OCI-LY1 (cell line): ENCODE measurements at regions not wholly inside any gene's neighbourhood (a gene's known extent, or its start where the extent isn't known, plus 50 kb on each side); places are given as distances from the start of the nearest gene placed in this dataset.
"Not testable (repeated sequence)": the region's sequence is repeated elsewhere in the genome, so short reads cannot be mapped to it uniquely, and the experiment has no call there.

Experiments
- H2AFZ ChIP-seq: fragments of 200-600 bp; sonication (generic), shearing (Covaris generic); 2 replicates; pipeline ENCODE4 v1.6.0; 2014; ENCODE audit warnings: antibody characterized with exemption, mild to moderate bottlenecking, low read length
- H3F3A ChIP-seq: fragments of 200-600 bp; sonication (generic), shearing (Covaris generic); 2 replicates; pipeline ENCODE4 v1.6.0; 2014; ENCODE audit warnings: mild to moderate bottlenecking, antibody characterized with exemption, low read length, moderate library complexity; ENCODE audit not compliant: insufficient read depth
- H3K27ac ChIP-seq: fragments of 200-600 bp; sonication (generic); 2 replicates; pipeline ENCODE4 v1.5.1; 2014; ENCODE audit warnings: low read length, mixed run types, mild to moderate bottlenecking, low read depth; ENCODE audit not compliant: poor library complexity, severe bottlenecking
- H3K27me3 ChIP-seq: fragments of 200-600 bp; sonication (generic); 2 replicates; pipeline ENCODE4 v1.6.0; 2014; ENCODE audit warnings: antibody characterized with exemption, mild to moderate bottlenecking, low read length, moderate library complexity; ENCODE audit not compliant: insufficient read depth
- H3K36me3 ChIP-seq: fragments of 200-600 bp; sonication (generic); 2 replicates; pipeline ENCODE4 v1.6.1; 2014; ENCODE audit warnings: mild to moderate bottlenecking, antibody characterized with exemption, low read length, moderate library complexity, mixed read lengths; ENCODE audit not compliant: insufficient read depth
- H3K4me1 ChIP-seq: fragments of 200-600 bp; sonication (generic); 2 replicates; pipeline ENCODE4 v1.5.1; 2014; ENCODE audit warnings: mild to moderate bottlenecking, low read length, moderate library complexity; ENCODE audit not compliant: insufficient read depth, severe bottlenecking
- H3K4me2 ChIP-seq: fragments of 200-600 bp; sonication (generic), shearing (Covaris generic); 2 replicates; pipeline ENCODE4 v1.6.1; 2014; ENCODE audit warnings: low read length
- H3K4me3 ChIP-seq: fragments of 200-600 bp; sonication (generic); 2 replicates; pipeline ENCODE4 v1.5.1; 2014; ENCODE audit warnings: low read length, low read depth, mild to moderate bottlenecking, mixed read lengths; ENCODE audit not compliant: poor library complexity, severe bottlenecking
- H3K79me2 ChIP-seq: fragments of 200-600 bp; shearing (Covaris generic); 2 replicates; pipeline ENCODE4 v1.6.1; 2016; ENCODE audit warnings: mixed run types, low read length, mixed read lengths; ENCODE audit not compliant: insufficient read depth
- H3K9ac ChIP-seq: fragments of 200-600 bp; sonication (generic), shearing (Covaris generic); 2 replicates; pipeline ENCODE4 v1.6.1; 2014; ENCODE audit warnings: mild to moderate bottlenecking, low read length, mixed read lengths
- H3K9me2 ChIP-seq: fragments of 200-600 bp; sonication (generic), shearing (Covaris generic); 2 replicates; pipeline ENCODE4 v1.6.1; 2014; ENCODE audit warnings: low read depth, mild to moderate bottlenecking, low read length, mixed read lengths
- H3K9me3 ChIP-seq: fragments of 200-600 bp; shearing (Covaris generic); 2 replicates; pipeline ENCODE4 v1.6.1; 2014; ENCODE audit warnings: low read length, mixed read lengths
- H4K20me1 ChIP-seq: fragments of 200-600 bp; sonication (generic), shearing (Covaris generic); 2 replicates; pipeline ENCODE4 v1.6.0; 2016; ENCODE audit warnings: mild to moderate bottlenecking, low read length; ENCODE audit not compliant: insufficient read depth
- CTCF ChIP-seq: fragments of 200-600 bp; sonication (generic), shearing (Covaris generic); IDR thresholded peaks from 2 replicates; pipeline ENCODE4 v1.5.1; 2017; ENCODE audit warnings: mild to moderate bottlenecking, antibody characterized with exemption, low read length, moderate library complexity, mixed read lengths
- EZH2 ChIP-seq: fragments of 200-600 bp; sonication (generic), shearing (Covaris generic); IDR thresholded peaks from 2 replicates; pipeline ENCODE4 v1.8.0; 2017; ENCODE audit warnings: borderline replicate concordance, mixed run types, mild to moderate bottlenecking, antibody characterized with exemption, low read length, moderate library complexity, mixed read lengths

- H3K27me3 ChIP-seq, result no peaks in the 10 kb centered on the region
- no peak overlapping the region for H3K4me3 ChIP-seq
- no peaks in the 10 kb centered on the region for H3K4me1 ChIP-seq
- no peaks in the 10 kb centered on the region for H3K9me3 ChIP-seq
- H3K9me2 ChIP-seq, result no peaks in the 10 kb centered on the region
- no peak overlapping the region for H3K9ac ChIP-seq
- no peaks in the 10 kb centered on the region for H3K36me3 ChIP-seq
- no peak overlapping the region for H3K27ac ChIP-seq
- no peak overlapping the region for H3K4me2 ChIP-seq
- H3F3A ChIP-seq, result no peaks in the 10 kb centered on the region
- no peak overlapping the region for H2AFZ ChIP-seq
- TF ChIP-seq EZH2, result no peak
- no peak for TF ChIP-seq CTCF
- no peaks in the 10 kb centered on the region for H3K79me2 ChIP-seq
- no peaks in the 10 kb centered on the region for H4K20me1 ChIP-seq
Measured at GRCh38 chr3:87654184-87654583, 377.8 kb upstream of the POU1F1 start.

GRCh38 chr3:87653138-87653537 lies 376.8 kb upstream of the POU1F1 start:
- H3K79me2 ChIP-seq, H3K4me2 ChIP-seq, H4K20me1 ChIP-seq, H3K27ac ChIP-seq, H3K27me3 ChIP-seq, H3K9me2 ChIP-seq, H3K36me3 ChIP-seq, H3F3A ChIP-seq, H3K4me1 ChIP-seq, H3K9ac ChIP-seq, H3K9me3 ChIP-seq, H2AFZ ChIP-seq, H3K4me3 ChIP-seq: not testable (repeated sequence)

- Histone ChIP-seq H3K27ac (no peak overlapping the region), H3K9ac (no peak overlapping the region), H3K4me2 (no peak overlapping the region), H2AFZ (no peak overlapping the region), H3K27me3 (no peaks in the 10 kb centered on the region), H3K79me2 (no peaks in the 10 kb centered on the region), H3K36me3 (no peaks in the 10 kb centered on the region), H4K20me1 (no peaks in the 10 kb centered on the region), H3K4me3 (no peak overlapping the region), H3F3A (no peaks in the 10 kb centered on the region), H3K4me1 (no peaks in the 10 kb centered on the region), H3K9me3 (no peaks in the 10 kb centered on the region), H3K9me2 (no peaks in the 10 kb centered on the region)
- TF ChIP-seq CTCF, result no peak
Measured at GRCh38 chr3:87634426-87634825, 358.0 kb upstream of the POU1F1 start.

GRCh38 chr3:87627316-87627715 lies 350.9 kb upstream of the POU1F1 start:
- Histone ChIP-seq H3F3A (no peaks in the 10 kb centered on the region), H2AFZ (no peak overlapping the region), H3K27me3 (no peaks in the 10 kb centered on the region), H3K9me2 (no peaks in the 10 kb centered on the region), H3K4me3 (no peak overlapping the region), H3K79me2 (no peaks in the 10 kb centered on the region), H3K27ac (no peak overlapping the region), H3K36me3 (no peaks in the 10 kb centered on the region), H3K4me2 (no peak overlapping the region), H3K4me1 (no peaks in the 10 kb centered on the region), H3K9me3 (no peaks in the 10 kb centered on the region), H3K9ac (no peak overlapping the region), H4K20me1 (no peaks in the 10 kb centered on the region)
- TF ChIP-seq CTCF, result no peak
- TF ChIP-seq EZH2, result no peak
